HepG2 (cell line): ENCODE measurements at regions not wholly inside any gene's neighbourhood (a gene's known extent, or its start where the extent isn't known, plus 50 kb on each side); places are given as distances from the start of the nearest gene placed in this dataset.

ENCODE experiments used
- ATF7 ChIP-seq, 2 experiments: fragments of 450-650 bp in 1 of 2; sonication (generic) in 1 of 2; formaldehyde crosslinking in 1 of 2; IDR thresholded peaks; 2 replicates each; pipeline versions ENCODE4 v1.4.0 to v1.6.1; 2016 to 2020; ENCODE audit warnings: antibody characterized with exemption in 1 of 2, mild to moderate bottlenecking in 1 of 2, missing genetic modification reagents in 1 of 2
- EED ChIP-seq: sonication (generic); formaldehyde crosslinking; IDR thresholded peaks from 2 replicates; pipeline ENCODE4 v1.5.0; 2020; ENCODE audit warnings: mild to moderate bottlenecking, missing genetic modification reagents
- FOXK2 ChIP-seq: fragments of 450-650 bp; IDR thresholded peaks from 2 replicates; pipeline ENCODE4 v1.6.1; 2016
- IRX3 ChIP-seq: sonication (generic); formaldehyde crosslinking; IDR thresholded peaks from 2 replicates; pipeline ENCODE4 v1.8.1; 2023; ENCODE audit warnings: mild to moderate bottlenecking, low read depth, missing genetic modification reagents, borderline replicate concordance
- MATR3 ChIP-seq: sonication (generic); formaldehyde crosslinking; IDR thresholded peaks from 2 replicates; pipeline ENCODE4 v1.4.0; 2020; ENCODE audit warnings: missing genetic modification reagents
- NR2F2 ChIP-seq: IDR thresholded peaks from 2 replicates; pipeline ENCODE4 v1.6.1; 2012; ENCODE audit warnings: low read depth, inconsistent platforms, borderline replicate concordance
- SETDB1 ChIP-seq: sonication (generic); formaldehyde crosslinking; IDR thresholded peaks from 2 replicates; pipeline ENCODE4 v1.5.1; 2020; ENCODE audit warnings: missing genetic modification reagents, mild to moderate bottlenecking, borderline replicate concordance
- SRY ChIP-seq: sonication (generic); formaldehyde crosslinking; IDR thresholded peaks from 2 replicates; pipeline ENCODE4 v1.8.0; 2022; ENCODE audit warnings: mild to moderate bottlenecking, missing genetic modification reagents
- STAT5B ChIP-seq: sonication (generic); formaldehyde crosslinking; IDR thresholded peaks from 2 replicates; pipeline ENCODE4 v1.4.0; 2020; ENCODE audit warnings: missing genetic modification reagents
- TAF15 ChIP-seq: fragments of 200-400 bp; formaldehyde crosslinking; IDR thresholded peaks from one replicate; pipeline ENCODE4 v1.6.1; 2018; ENCODE audit warnings: mild to moderate bottlenecking, low read depth, low read length; ENCODE audit not compliant: poor library complexity, severe bottlenecking
- TCF7L2 ChIP-seq: IDR thresholded peaks from 2 replicates; pipeline ENCODE4 v1.6.1; 2011; ENCODE audit warnings: mild to moderate bottlenecking, low read depth, low read length, moderate library complexity
- ZFP90 ChIP-seq: sonication (generic); formaldehyde crosslinking; IDR thresholded peaks from 2 replicates; pipeline ENCODE4 v1.8.0; 2022; ENCODE audit warnings: missing genetic modification reagents, mild to moderate bottlenecking, inconsistent platforms, borderline replicate concordance
- ZNF530 ChIP-seq: sonication (generic); formaldehyde crosslinking; IDR thresholded peaks from 2 replicates; pipeline ENCODE4 v1.5.0; 2020; ENCODE audit warnings: low read depth, mild to moderate bottlenecking, missing genetic modification reagents
- ZNF567 ChIP-seq: sonication (generic); formaldehyde crosslinking; IDR thresholded peaks from 2 replicates; pipeline ENCODE4 v1.8.1; 2023; ENCODE audit warnings: mild to moderate bottlenecking, missing genetic modification reagents, borderline replicate concordance
- ZNF724P ChIP-seq: sonication (generic); formaldehyde crosslinking; IDR thresholded peaks from 2 replicates; pipeline ENCODE4 v1.8.0; 2022; ENCODE audit warnings: missing genetic modification reagents, borderline replicate concordance
- TF ChIP-seq, protein P1 (sequence below): IDR thresholded peaks from 2 replicates; pipeline ENCODE4 v1.6.1; 2016; ENCODE audit warnings: missing compliant biosample characterization, missing genetic modification reagents, borderline replicate concordance
- TF ChIP-seq, protein P2 (sequence below): sonication (generic); formaldehyde crosslinking; IDR thresholded peaks from 2 replicates; pipeline ENCODE4 v1.4.0; 2020; ENCODE audit warnings: missing genetic modification reagents
- TF ChIP-seq, protein P3 (sequence below): sonication (generic); formaldehyde crosslinking; conservative IDR thresholded peaks from 2 replicates; pipeline ENCODE4 v1.4.0; 2020; ENCODE audit warnings: missing genetic modification reagents
- TF ChIP-seq, protein P4 (sequence below): sonication (generic); formaldehyde crosslinking; IDR thresholded peaks from 2 replicates; pipeline ENCODE4 v1.9.0; 2021; ENCODE audit warnings: missing genetic modification reagents, borderline replicate concordance
- TF ChIP-seq, protein P5 (sequence below): sonication (generic); formaldehyde crosslinking; IDR thresholded peaks from 2 replicates; pipeline ENCODE4 v1.4.0; 2020; ENCODE audit warnings: missing genetic modification reagents

DNA sequence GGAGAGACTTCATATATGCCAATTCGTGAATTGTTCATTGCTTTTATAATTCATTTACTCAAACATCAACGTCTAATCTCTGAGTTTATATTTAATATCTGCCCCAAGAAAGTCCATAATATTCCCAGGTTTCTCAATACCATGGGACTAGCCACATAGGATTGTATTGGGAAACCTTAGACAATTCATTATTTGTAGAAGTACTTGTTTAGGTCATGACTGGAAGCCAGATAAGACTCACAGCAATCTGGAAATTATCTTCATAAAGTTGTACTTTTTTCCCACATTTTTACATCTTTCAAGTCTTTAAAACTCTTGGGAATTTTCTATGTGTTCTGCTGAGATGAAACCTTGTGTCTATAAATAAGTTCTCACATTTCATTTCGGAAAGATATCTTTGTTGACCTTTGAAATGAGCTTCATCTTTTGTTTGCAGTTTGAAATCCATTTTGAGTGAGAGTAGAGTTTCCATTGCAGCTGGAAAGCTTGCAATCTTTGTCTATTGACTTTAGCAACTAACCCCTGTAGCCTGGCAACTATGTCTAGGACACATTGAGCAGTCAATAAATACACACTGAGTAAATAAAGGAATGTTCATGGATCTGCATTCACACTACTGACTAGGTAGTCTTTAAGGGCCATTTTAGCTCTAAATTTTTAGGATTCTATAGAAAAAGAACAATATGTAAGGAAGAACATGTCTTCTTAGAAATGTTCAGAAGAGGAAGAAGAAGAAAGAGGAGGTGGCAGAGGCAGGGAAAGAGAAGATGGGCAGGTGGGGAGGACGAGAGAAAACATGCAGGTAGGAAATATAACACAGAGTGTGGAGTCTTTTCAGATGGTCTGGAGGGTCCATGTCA, 154.4 kb downstream of the LRIG3 start (continued):
- TF ChIP-seq MATR3 (no peak), SRY (CRISPR knock-in tag) (no peak), ATF7 (IDR thresholded peaks at IDR 0.05) (no peak; the same call in 1 of the 2 replicates), ATF7 (CRISPR knock-in tag; IDR thresholded peaks at IDR 0.05) (no peak), FOXK2 (peak; percentile 77), TAF15 (no peak), ZNF530 (CRISPR knock-in tag) (no peak), EED (CRISPR knock-in tag) (no peak), ZFP90 (CRISPR knock-in tag) (no peak), NR2F2 (peak; percentile 80), SETDB1 (no peak), IRX3 (CRISPR knock-in tag) (no peak), ZNF724P (CRISPR knock-in tag) (no peak), STAT5B (no peak), TCF7L2 (no peak), ZNF567 (CRISPR knock-in tag) (no peak)
- TF ChIP-seq, protein P1, sequence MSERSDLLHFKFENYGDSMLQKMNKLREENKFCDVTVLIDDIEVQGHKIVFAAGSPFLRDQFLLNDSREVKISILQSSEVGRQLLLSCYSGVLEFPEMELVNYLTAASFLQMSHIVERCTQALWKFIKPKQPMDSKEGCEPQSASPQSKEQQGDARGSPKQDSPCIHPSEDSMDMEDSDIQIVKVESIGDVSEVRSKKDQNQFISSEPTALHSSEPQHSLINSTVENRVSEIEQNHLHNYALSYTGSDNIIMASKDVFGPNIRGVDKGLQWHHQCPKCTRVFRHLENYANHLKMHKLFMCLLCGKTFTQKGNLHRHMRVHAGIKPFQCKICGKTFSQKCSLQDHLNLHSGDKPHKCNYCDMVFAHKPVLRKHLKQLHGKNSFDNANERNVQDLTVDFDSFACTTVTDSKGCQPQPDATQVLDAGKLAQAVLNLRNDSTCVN (CRISPR knock-in tag), result no peak
- TF ChIP-seq, protein P2, sequence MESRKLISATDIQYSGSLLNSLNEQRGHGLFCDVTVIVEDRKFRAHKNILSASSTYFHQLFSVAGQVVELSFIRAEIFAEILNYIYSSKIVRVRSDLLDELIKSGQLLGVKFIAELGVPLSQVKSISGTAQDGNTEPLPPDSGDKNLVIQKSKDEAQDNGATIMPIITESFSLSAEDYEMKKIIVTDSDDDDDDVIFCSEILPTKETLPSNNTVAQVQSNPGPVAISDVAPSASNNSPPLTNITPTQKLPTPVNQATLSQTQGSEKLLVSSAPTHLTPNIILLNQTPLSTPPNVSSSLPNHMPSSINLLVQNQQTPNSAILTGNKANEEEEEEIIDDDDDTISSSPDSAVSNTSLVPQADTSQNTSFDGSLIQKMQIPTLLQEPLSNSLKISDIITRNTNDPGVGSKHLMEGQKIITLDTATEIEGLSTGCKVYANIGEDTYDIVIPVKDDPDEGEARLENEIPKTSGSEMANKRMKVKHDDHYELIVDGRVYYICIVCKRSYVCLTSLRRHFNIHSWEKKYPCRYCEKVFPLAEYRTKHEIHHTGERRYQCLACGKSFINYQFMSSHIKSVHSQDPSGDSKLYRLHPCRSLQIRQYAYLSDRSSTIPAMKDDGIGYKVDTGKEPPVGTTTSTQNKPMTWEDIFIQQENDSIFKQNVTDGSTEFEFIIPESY (CRISPR knock-in tag), result no peak
- TF ChIP-seq, protein P3, sequence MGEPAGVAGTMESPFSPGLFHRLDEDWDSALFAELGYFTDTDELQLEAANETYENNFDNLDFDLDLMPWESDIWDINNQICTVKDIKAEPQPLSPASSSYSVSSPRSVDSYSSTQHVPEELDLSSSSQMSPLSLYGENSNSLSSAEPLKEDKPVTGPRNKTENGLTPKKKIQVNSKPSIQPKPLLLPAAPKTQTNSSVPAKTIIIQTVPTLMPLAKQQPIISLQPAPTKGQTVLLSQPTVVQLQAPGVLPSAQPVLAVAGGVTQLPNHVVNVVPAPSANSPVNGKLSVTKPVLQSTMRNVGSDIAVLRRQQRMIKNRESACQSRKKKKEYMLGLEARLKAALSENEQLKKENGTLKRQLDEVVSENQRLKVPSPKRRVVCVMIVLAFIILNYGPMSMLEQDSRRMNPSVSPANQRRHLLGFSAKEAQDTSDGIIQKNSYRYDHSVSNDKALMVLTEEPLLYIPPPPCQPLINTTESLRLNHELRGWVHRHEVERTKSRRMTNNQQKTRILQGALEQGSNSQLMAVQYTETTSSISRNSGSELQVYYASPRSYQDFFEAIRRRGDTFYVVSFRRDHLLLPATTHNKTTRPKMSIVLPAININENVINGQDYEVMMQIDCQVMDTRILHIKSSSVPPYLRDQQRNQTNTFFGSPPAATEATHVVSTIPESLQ (CRISPR knock-in tag), result no peak
- TF ChIP-seq, protein P4, sequence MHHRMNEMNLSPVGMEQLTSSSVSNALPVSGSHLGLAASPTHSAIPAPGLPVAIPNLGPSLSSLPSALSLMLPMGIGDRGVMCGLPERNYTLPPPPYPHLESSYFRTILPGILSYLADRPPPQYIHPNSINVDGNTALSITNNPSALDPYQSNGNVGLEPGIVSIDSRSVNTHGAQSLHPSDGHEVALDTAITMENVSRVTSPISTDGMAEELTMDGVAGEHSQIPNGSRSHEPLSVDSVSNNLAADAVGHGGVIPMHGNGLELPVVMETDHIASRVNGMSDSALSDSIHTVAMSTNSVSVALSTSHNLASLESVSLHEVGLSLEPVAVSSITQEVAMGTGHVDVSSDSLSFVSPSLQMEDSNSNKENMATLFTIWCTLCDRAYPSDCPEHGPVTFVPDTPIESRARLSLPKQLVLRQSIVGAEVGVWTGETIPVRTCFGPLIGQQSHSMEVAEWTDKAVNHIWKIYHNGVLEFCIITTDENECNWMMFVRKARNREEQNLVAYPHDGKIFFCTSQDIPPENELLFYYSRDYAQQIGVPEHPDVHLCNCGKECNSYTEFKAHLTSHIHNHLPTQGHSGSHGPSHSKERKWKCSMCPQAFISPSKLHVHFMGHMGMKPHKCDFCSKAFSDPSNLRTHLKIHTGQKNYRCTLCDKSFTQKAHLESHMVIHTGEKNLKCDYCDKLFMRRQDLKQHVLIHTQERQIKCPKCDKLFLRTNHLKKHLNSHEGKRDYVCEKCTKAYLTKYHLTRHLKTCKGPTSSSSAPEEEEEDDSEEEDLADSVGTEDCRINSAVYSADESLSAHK (CRISPR knock-in tag), result no peak
- TF ChIP-seq, protein P5, sequence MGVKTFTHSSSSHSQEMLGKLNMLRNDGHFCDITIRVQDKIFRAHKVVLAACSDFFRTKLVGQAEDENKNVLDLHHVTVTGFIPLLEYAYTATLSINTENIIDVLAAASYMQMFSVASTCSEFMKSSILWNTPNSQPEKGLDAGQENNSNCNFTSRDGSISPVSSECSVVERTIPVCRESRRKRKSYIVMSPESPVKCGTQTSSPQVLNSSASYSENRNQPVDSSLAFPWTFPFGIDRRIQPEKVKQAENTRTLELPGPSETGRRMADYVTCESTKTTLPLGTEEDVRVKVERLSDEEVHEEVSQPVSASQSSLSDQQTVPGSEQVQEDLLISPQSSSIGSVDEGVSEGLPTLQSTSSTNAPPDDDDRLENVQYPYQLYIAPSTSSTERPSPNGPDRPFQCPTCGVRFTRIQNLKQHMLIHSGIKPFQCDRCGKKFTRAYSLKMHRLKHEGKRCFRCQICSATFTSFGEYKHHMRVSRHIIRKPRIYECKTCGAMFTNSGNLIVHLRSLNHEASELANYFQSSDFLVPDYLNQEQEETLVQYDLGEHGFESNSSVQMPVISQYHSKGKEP, result no peak
